ENCODE measurements at regions not wholly inside any gene's neighbourhood (a gene's known extent, or its start where the extent isn't known, plus 50 kb on each side); places are given as distances from the start of the nearest gene placed in this dataset.
A peak's percentile ranks its signal among the peaks of the same experiment; 100 is the strongest.

GRCh38 chr12:34391771-34392581 is 369.7 kb downstream of the ALG10 start:
- POLR2A ChIA-PET (ENCODE audit: partially characterized antibody), result no interaction called here
- H3K4me3 Mint-ChIP-seq, result no peak overlapping the region
- Histone ChIP-seq H3K9me3 (ENCODE audit: control insufficient read depth in 1 of 2, low read length in 2 of 2) (no peaks in the 10 kb centered on the region), H3K36me3 (ENCODE audit: insufficient read depth, low read length) (no peaks in the 10 kb centered on the region), H3K27ac (ENCODE audit: low read depth, low read length) (no peak overlapping the region), H3K27me3 (ENCODE audit: insufficient read depth, low read length) (no peaks in the 10 kb centered on the region), H3K4me1 (ENCODE audit: insufficient read depth, low read length) (no peaks in the 10 kb centered on the region), H3K4me3 (ENCODE audit: low read length in 2 of 2) (no peak overlapping the region)
- no peaks in the 10 kb centered on the region for H3K27me3 Mint-ChIP-seq
- no peak for DNase-seq
- no peaks in the 10 kb centered on the region for H3K4me1 Mint-ChIP-seq
- intact Hi-C loops (cut with micrococcal nuclease), result no loop called here
- H3K27ac Mint-ChIP-seq, result no peak overlapping the region
- no peaks in the 10 kb centered on the region for H3K36me3 Mint-ChIP-seq
- H3K9me3 Mint-ChIP-seq, result peaks cover 0 to 34% (median 17%) of the 10 kb centered on the region in 8 donors
- CTCF ChIA-PET (ENCODE audit: partially characterized antibody), result no interaction called here

- ChIA-PET POLR2A (ENCODE audit: partially characterized antibody) (no interaction called here), CTCF (ENCODE audit: partially characterized antibody) (no interaction called here)
- DNase-seq, result no peak
- no peaks in the 10 kb centered on the region for H3K36me3 Mint-ChIP-seq
- intact Hi-C loops (cut with micrococcal nuclease), result no loop called here
- no peak overlapping the region for H3K27ac Mint-ChIP-seq
- H3K4me3 Mint-ChIP-seq, result no peak overlapping the region
- Histone ChIP-seq H3K36me3 (ENCODE audit: insufficient read depth, low read length) (no peaks in the 10 kb centered on the region), H3K9me3 (ENCODE audit: control insufficient read depth in 1 of 2, low read length in 2 of 2) (no peaks in the 10 kb centered on the region), H3K4me1 (ENCODE audit: insufficient read depth, low read length) (no peaks in the 10 kb centered on the region), H3K4me3 (ENCODE audit: low read length in 2 of 2) (no peak overlapping the region), H3K27ac (ENCODE audit: low read depth, low read length) (no peak overlapping the region), H3K27me3 (ENCODE audit: insufficient read depth, low read length) (no peaks in the 10 kb centered on the region)
- peaks cover 0 to 35% (median 17%) of the 10 kb centered on the region in 8 donors for H3K9me3 Mint-ChIP-seq
- H3K27me3 Mint-ChIP-seq, result no peaks in the 10 kb centered on the region
- no peaks in the 10 kb centered on the region for H3K4me1 Mint-ChIP-seq
Observed at GRCh38 chr12:34392741-34393085, 370.4 kb downstream of the ALG10 start.

- ChIA-PET CTCF (ENCODE audit: partially characterized antibody) (no interaction called here), POLR2A (ENCODE audit: partially characterized antibody) (no interaction called here)
- H3K36me3 ChIP-seq (ENCODE audit: insufficient read depth, low read length), result no peaks in the 10 kb centered on the region
- H3K27ac ChIP-seq (ENCODE audit: low read depth, low read length), result no peak overlapping the region
- no peak overlapping the region for H3K27ac Mint-ChIP-seq
- H3K4me3 Mint-ChIP-seq, result no peak overlapping the region
- H3K36me3 Mint-ChIP-seq, result no peaks in the 10 kb centered on the region
- H3K27me3 ChIP-seq (ENCODE audit: insufficient read depth, low read length), result no peaks in the 10 kb centered on the region
- no peak overlapping the region for H3K4me3 ChIP-seq (ENCODE audit: low read length in 2 of 2)
- H3K27me3 Mint-ChIP-seq, result no peaks in the 10 kb centered on the region
- intact Hi-C loops (cut with micrococcal nuclease), result no loop called here
- no peaks in the 10 kb centered on the region for H3K9me3 ChIP-seq (ENCODE audit: control insufficient read depth in 1 of 2, low read length in 2 of 2)
- no peaks in the 10 kb centered on the region for H3K4me1 Mint-ChIP-seq
- DNase-seq, result peak in 1 of 5 donors; percentile 19
- no peaks in the 10 kb centered on the region for H3K4me1 ChIP-seq (ENCODE audit: insufficient read depth, low read length)
- peaks cover 0 to 36% (median 17%) of the 10 kb centered on the region in 8 donors for H3K9me3 Mint-ChIP-seq
Observed at GRCh38 chr12:34393086-34393820, 371.0 kb downstream of the ALG10 start.

GRCh38 chr12:34393821-34394150 is 371.5 kb downstream of the ALG10 start:
- POLR2A ChIA-PET (ENCODE audit: partially characterized antibody), result no interaction called here
- Mint-ChIP-seq H3K27me3 (no peaks in the 10 kb centered on the region), H3K4me1 (no peaks in the 10 kb centered on the region)

GRCh38 chr12:34394211-34395055 is 372.1 kb downstream of the ALG10 start:
- intact Hi-C loops (cut with micrococcal nuclease), result no loop called here
- H3K9me3 Mint-ChIP-seq, result peaks cover 0 to 36% (median 14%) of the 10 kb centered on the region in 8 donors
- Histone ChIP-seq H3K4me3 (ENCODE audit: low read length in 2 of 2) (no peak overlapping the region), H3K27ac (ENCODE audit: low read depth, low read length) (no peak overlapping the region), H3K27me3 (ENCODE audit: insufficient read depth, low read length) (no peaks in the 10 kb centered on the region), H3K9me3 (ENCODE audit: control insufficient read depth in 1 of 2, low read length in 2 of 2) (no peaks in the 10 kb centered on the region), H3K36me3 (ENCODE audit: insufficient read depth, low read length) (no peaks in the 10 kb centered on the region), H3K4me1 (ENCODE audit: insufficient read depth, low read length) (no peaks in the 10 kb centered on the region)
- ChIA-PET POLR2A (ENCODE audit: partially characterized antibody) (no interaction called here), CTCF (ENCODE audit: partially characterized antibody) (no interaction called here)
- no peak overlapping the region for H3K4me3 Mint-ChIP-seq
- H3K27ac Mint-ChIP-seq, result no peak overlapping the region
- no peaks in the 10 kb centered on the region for H3K36me3 Mint-ChIP-seq
- no peaks in the 10 kb centered on the region for H3K27me3 Mint-ChIP-seq
- DNase-seq, result peak in 1 of 5 donors; percentile 26
- no peaks in the 10 kb centered on the region for H3K4me1 Mint-ChIP-seq

More at GRCh38 chr12:34393821-34394150, 371.5 kb downstream of the ALG10 start:
- Histone ChIP-seq H3K27ac (ENCODE audit: low read depth, low read length) (no peak overlapping the region), H3K36me3 (ENCODE audit: insufficient read depth, low read length) (no peaks in the 10 kb centered on the region), H3K4me1 (ENCODE audit: insufficient read depth, low read length) (no peaks in the 10 kb centered on the region), H3K9me3 (ENCODE audit: control insufficient read depth in 1 of 2, low read length in 2 of 2) (no peaks in the 10 kb centered on the region), H3K4me3 (ENCODE audit: low read length in 2 of 2) (no peak overlapping the region), H3K27me3 (ENCODE audit: insufficient read depth, low read length) (no peaks in the 10 kb centered on the region)
- H3K36me3 Mint-ChIP-seq, result no peaks in the 10 kb centered on the region
- peaks cover 0 to 36% (median 16%) of the 10 kb centered on the region in 8 donors for H3K9me3 Mint-ChIP-seq
- peak overlapping the region in 1 of 8 donors; percentile 43 for H3K4me3 Mint-ChIP-seq
- intact Hi-C loops (cut with micrococcal nuclease), result no loop called here
- CTCF ChIA-PET (ENCODE audit: partially characterized antibody), result no interaction called here
- H3K27ac Mint-ChIP-seq, result peak overlapping the region in 1 of 7 donors; percentile 41
- DNase-seq, result no peak

GRCh38 chr12:34395056-34396005 is 373.0 kb downstream of the ALG10 start:
- CTCF ChIA-PET (ENCODE audit: partially characterized antibody), result no interaction called here
- Mint-ChIP-seq H3K36me3 (no peaks in the 10 kb centered on the region), H3K27ac (no peak overlapping the region), H3K9me3 (peaks cover 0 to 44% (median 13%) of the 10 kb centered on the region in 8 donors), H3K4me3 (no peak overlapping the region), H3K4me1 (no peaks in the 10 kb centered on the region), H3K27me3 (no peaks in the 10 kb centered on the region)
- H3K4me3 ChIP-seq (ENCODE audit: low read length in 2 of 2), result no peak overlapping the region
- intact Hi-C loops (cut with micrococcal nuclease), result no loop called here
- POLR2A ChIA-PET (ENCODE audit: partially characterized antibody), result no interaction called here
- H3K27ac ChIP-seq (ENCODE audit: low read depth, low read length), result no peak overlapping the region
- DNase-seq, result peak in 1 of 5 donors; percentile 14
- H3K27me3 ChIP-seq (ENCODE audit: insufficient read depth, low read length), result no peaks in the 10 kb centered on the region
- no peaks in the 10 kb centered on the region for H3K36me3 ChIP-seq (ENCODE audit: insufficient read depth, low read length)
- H3K4me1 ChIP-seq (ENCODE audit: insufficient read depth, low read length), result no peaks in the 10 kb centered on the region
- no peaks in the 10 kb centered on the region for H3K9me3 ChIP-seq (ENCODE audit: control insufficient read depth in 1 of 2, low read length in 2 of 2)
